Tibial nerve (tissue), 4 donors: ENCODE measurements at regions not wholly inside any gene's neighbourhood (a gene's known extent, or its start where the extent isn't known, plus 50 kb on each side); places are given as distances from the start of the nearest gene placed in this dataset.

ENCODE experiments used
- CTCF ChIP-seq, 5 experiments: fragments of 200-600 bp in 3 of 5; fragments of 450-650 bp in 2 of 5; sonication (generic) in 3 of 5; IDR thresholded peaks; one replicate each; pipeline ENCODE4 v1.5.1; 2016 to 2019; ENCODE audit warnings: antibody characterized with exemption in 5 of 5, mild to moderate bottlenecking in 3 of 5, moderate library complexity in 2 of 5
- EP300 ChIP-seq, 2 donors: sonication (generic); formaldehyde crosslinking; IDR thresholded peaks; one replicate each; pipeline ENCODE4 v1.6.1; 2017; ENCODE audit warnings: antibody characterized with exemption in 2 of 2, mild to moderate bottlenecking in 1 of 2
- POLR2A ChIP-seq, 2 donors: fragments of 450-650 bp; IDR thresholded peaks; one replicate each; pipeline ENCODE4 v1.6.1; 2017; ENCODE audit warnings: antibody characterized with exemption in 2 of 2, mild to moderate bottlenecking in 2 of 2, moderate library complexity in 2 of 2

GRCh38 chr1:208737161-208737560, 493.0 kb upstream of the PLXNA2 start:
- TF ChIP-seq CTCF (IDR thresholded peaks at IDR 0.05): no peak
- no peak for TF ChIP-seq POLR2A (IDR thresholded peaks at IDR 0.05)
- no peak for TF ChIP-seq EP300 (IDR thresholded peaks at IDR 0.05)
